ENCODE measurements at regions not wholly inside any gene's neighbourhood (a gene's known extent, or its start where the extent isn't known, plus 50 kb on each side); places are given as distances from the start of the nearest gene placed in this dataset.

GRCh38 chr12:129959889-129960288, 56.1 kb upstream of the TMEM132D start:
- no peak for DNase-seq (ENCODE audit: low spot score)
- Mint-ChIP-seq H3K27me3 (ENCODE audit: low read depth) (no peaks in the 10 kb centered on the region), H3K9me3 (no peaks in the 10 kb centered on the region), H3K4me3 (ENCODE audit: low read depth) (no peak overlapping the region), H3K27ac (no peak overlapping the region), H3K36me3 (ENCODE audit: low read depth) (no peaks in the 10 kb centered on the region), H3K4me1 (ENCODE audit: low read depth) (no peaks in the 10 kb centered on the region)
- intact Hi-C loops (cut with micrococcal nuclease): no loop called here

- no peaks in the 10 kb centered on the region for H3K36me3 Mint-ChIP-seq (ENCODE audit: low read depth)
- intact Hi-C loops (cut with micrococcal nuclease): no loop called here
- DNase-seq (ENCODE audit: low spot score): no peak
- H3K27ac Mint-ChIP-seq: no peak overlapping the region
- H3K27me3 Mint-ChIP-seq (ENCODE audit: low read depth): no peaks in the 10 kb centered on the region
- H3K9me3 Mint-ChIP-seq: no peaks in the 10 kb centered on the region
- no peaks in the 10 kb centered on the region for H3K4me1 Mint-ChIP-seq (ENCODE audit: low read depth)
- no peak overlapping the region for H3K4me3 Mint-ChIP-seq (ENCODE audit: low read depth)
Measured at GRCh38 chr12:129961091-129961490, 57.3 kb upstream of the TMEM132D start.

GRCh38 chr12:129961856-129962255, 58.0 kb upstream of the TMEM132D start:
- intact Hi-C loops (cut with micrococcal nuclease): no loop called here
- H3K4me3 Mint-ChIP-seq (ENCODE audit: low read depth): no peak overlapping the region
- no peak overlapping the region for H3K27ac Mint-ChIP-seq
- H3K36me3 Mint-ChIP-seq (ENCODE audit: low read depth): no peaks in the 10 kb centered on the region
- no peak for DNase-seq (ENCODE audit: low spot score)
- no peaks in the 10 kb centered on the region for H3K27me3 Mint-ChIP-seq (ENCODE audit: low read depth)
- H3K9me3 Mint-ChIP-seq: no peaks in the 10 kb centered on the region
- no peaks in the 10 kb centered on the region for H3K4me1 Mint-ChIP-seq (ENCODE audit: low read depth)

- Mint-ChIP-seq H3K9me3 (no peaks in the 10 kb centered on the region), H3K36me3 (ENCODE audit: low read depth) (no peaks in the 10 kb centered on the region), H3K27me3 (ENCODE audit: low read depth) (no peaks in the 10 kb centered on the region), H3K4me3 (ENCODE audit: low read depth) (no peak overlapping the region), H3K4me1 (ENCODE audit: low read depth) (no peaks in the 10 kb centered on the region), H3K27ac (no peak overlapping the region)
- intact Hi-C loops (cut with micrococcal nuclease): no loop called here
- DNase-seq (ENCODE audit: low spot score): no peak
Measured at GRCh38 chr12:129964300-129964699, 60.5 kb upstream of the TMEM132D start.

GRCh38 chr12:129964826-129965457, 61.1 kb upstream of the TMEM132D start:
- Mint-ChIP-seq H3K4me1 (ENCODE audit: low read depth) (no peaks in the 10 kb centered on the region), H3K4me3 (ENCODE audit: low read depth) (no peak overlapping the region), H3K27ac (no peak overlapping the region), H3K36me3 (ENCODE audit: low read depth) (no peaks in the 10 kb centered on the region), H3K9me3 (no peaks in the 10 kb centered on the region), H3K27me3 (ENCODE audit: low read depth) (no peaks in the 10 kb centered on the region)
- intact Hi-C loops (cut with micrococcal nuclease): no loop called here
- no peak for DNase-seq (ENCODE audit: low spot score)

- H3K27me3 Mint-ChIP-seq (ENCODE audit: low read depth): no peaks in the 10 kb centered on the region
- no peaks in the 10 kb centered on the region for H3K4me1 Mint-ChIP-seq (ENCODE audit: low read depth)
- no peak for DNase-seq (ENCODE audit: low spot score)
- H3K4me3 Mint-ChIP-seq (ENCODE audit: low read depth): no peak overlapping the region
- no peaks in the 10 kb centered on the region for H3K36me3 Mint-ChIP-seq (ENCODE audit: low read depth)
- no peak overlapping the region for H3K27ac Mint-ChIP-seq
- intact Hi-C loops (cut with micrococcal nuclease): no loop called here
- no peaks in the 10 kb centered on the region for H3K9me3 Mint-ChIP-seq
Measured at GRCh38 chr12:129966146-129966995, 62.5 kb upstream of the TMEM132D start.

GRCh38 chr12:129971721-129972120, 67.9 kb upstream of the TMEM132D start:
- Mint-ChIP-seq H3K9me3 (no peaks in the 10 kb centered on the region), H3K27me3 (ENCODE audit: low read depth) (no peaks in the 10 kb centered on the region), H3K4me1 (ENCODE audit: low read depth) (no peaks in the 10 kb centered on the region), H3K4me3 (ENCODE audit: low read depth) (no peak overlapping the region), H3K36me3 (ENCODE audit: low read depth) (no peaks in the 10 kb centered on the region), H3K27ac (no peak overlapping the region)
- no peak for DNase-seq (ENCODE audit: low spot score)
- intact Hi-C loops (cut with micrococcal nuclease): loop anchor here (5.0 kb wide), 1 partner anchor 1319 kb away; no protein-coding TSS in a partner anchor

- Mint-ChIP-seq H3K9me3 (no peaks in the 10 kb centered on the region), H3K27me3 (ENCODE audit: low read depth) (no peaks in the 10 kb centered on the region), H3K36me3 (ENCODE audit: low read depth) (no peaks in the 10 kb centered on the region), H3K4me3 (ENCODE audit: low read depth) (no peak overlapping the region), H3K27ac (no peak overlapping the region), H3K4me1 (ENCODE audit: low read depth) (no peaks in the 10 kb centered on the region)
- intact Hi-C loops (cut with micrococcal nuclease): loop anchor here (5.0 kb wide), 1 partner anchor 1321 kb away; no protein-coding TSS in a partner anchor
- no peak for DNase-seq (ENCODE audit: low spot score)
Measured at GRCh38 chr12:129973236-129973961, 69.6 kb upstream of the TMEM132D start.

- H3K27me3 Mint-ChIP-seq (ENCODE audit: low read depth): no peaks in the 10 kb centered on the region
- no peaks in the 10 kb centered on the region for H3K4me1 Mint-ChIP-seq (ENCODE audit: low read depth)
- H3K9me3 Mint-ChIP-seq: no peaks in the 10 kb centered on the region
- H3K36me3 Mint-ChIP-seq (ENCODE audit: low read depth): no peaks in the 10 kb centered on the region
- intact Hi-C loops (cut with micrococcal nuclease): no loop called here
- H3K27ac Mint-ChIP-seq: no peak overlapping the region
- H3K4me3 Mint-ChIP-seq (ENCODE audit: low read depth): no peak overlapping the region
- DNase-seq (ENCODE audit: low spot score): no peak
Measured at GRCh38 chr12:129984106-129984505, 80.3 kb upstream of the TMEM132D start.

GRCh38 chr12:129987841-129988240, 84.0 kb upstream of the TMEM132D start:
- Mint-ChIP-seq H3K27ac (no peak overlapping the region), H3K4me1 (ENCODE audit: low read depth) (no peaks in the 10 kb centered on the region), H3K9me3 (peaks cover 3% of the 10 kb centered on the region), H3K27me3 (ENCODE audit: low read depth) (no peaks in the 10 kb centered on the region), H3K36me3 (ENCODE audit: low read depth) (no peaks in the 10 kb centered on the region), H3K4me3 (ENCODE audit: low read depth) (no peak overlapping the region)
- intact Hi-C loops (cut with micrococcal nuclease): no loop called here
- DNase-seq (ENCODE audit: low spot score): no peak

GRCh38 chr12:129994634-129995033, 90.8 kb upstream of the TMEM132D start:
- H3K9me3 Mint-ChIP-seq: no peaks in the 10 kb centered on the region
- no peaks in the 10 kb centered on the region for H3K4me1 Mint-ChIP-seq (ENCODE audit: low read depth)
- H3K36me3 Mint-ChIP-seq (ENCODE audit: low read depth): no peaks in the 10 kb centered on the region
- no peaks in the 10 kb centered on the region for H3K27me3 Mint-ChIP-seq (ENCODE audit: low read depth)
- no peak for DNase-seq (ENCODE audit: low spot score)
- H3K27ac Mint-ChIP-seq: no peak overlapping the region
- intact Hi-C loops (cut with micrococcal nuclease): no loop called here
- no peak overlapping the region for H3K4me3 Mint-ChIP-seq (ENCODE audit: low read depth)

- no peaks in the 10 kb centered on the region for H3K4me1 Mint-ChIP-seq (ENCODE audit: low read depth)
- no peaks in the 10 kb centered on the region for H3K36me3 Mint-ChIP-seq (ENCODE audit: low read depth)
- H3K27me3 Mint-ChIP-seq (ENCODE audit: low read depth): no peaks in the 10 kb centered on the region
- intact Hi-C loops (cut with micrococcal nuclease): no loop called here
- H3K27ac Mint-ChIP-seq: no peak overlapping the region
- no peak for DNase-seq (ENCODE audit: low spot score)
- H3K4me3 Mint-ChIP-seq (ENCODE audit: low read depth): no peak overlapping the region
- no peaks in the 10 kb centered on the region for H3K9me3 Mint-ChIP-seq
Measured at GRCh38 chr12:129997239-129997638, 93.4 kb upstream of the TMEM132D start.
